Right lobe of liver (tissue), 6 donors: ENCODE measurements at regions not wholly inside any gene's neighbourhood (a gene's known extent, or its start where the extent isn't known, plus 50 kb on each side); places are given as distances from the start of the nearest gene placed in this dataset.

Source experiments
- ATAC-seq, 4 donors: fragments of 200-7000 bp; cut with Tn5 transposase; one replicate each; pipeline ENCODE4 v1.9.1; 2020; ENCODE audit warnings: mild to moderate bottlenecking in 4 of 4, moderate library complexity in 4 of 4
- DNase-seq, 3 donors: peaks; one replicate each; pipeline ENCODE4 v3.0.0-alpha.2; 2020
- H3K27ac ChIP-seq, 3 donors: fragments of 200-600 bp; one replicate each; pipeline ENCODE4 v1.8.0; 2022
- H3K27me3 ChIP-seq, 2 donors: fragments of 200-600 bp; one replicate each; pipeline ENCODE4 v1.8.0; 2022
- H3K36me3 ChIP-seq, 4 donors: fragments of 200-600 bp; sonication (generic) in 1 of 4; one replicate each; pipeline versions ENCODE4 v1.5.1 to v1.8.0; 2017 to 2022; ENCODE audit warnings: control low read depth in 1 of 4
- H3K4me1 ChIP-seq, 4 donors: fragments of 200-600 bp; sonication (generic) in 1 of 4; one replicate each; pipeline versions ENCODE4 v1.5.1 to v1.8.0; 2017 to 2022; ENCODE audit warnings: control low read depth in 1 of 4
- H3K4me3 ChIP-seq, 3 donors: fragments of 200-600 bp; one replicate each; pipeline ENCODE4 v1.8.0; 2022
- H3K9me3 ChIP-seq, 4 donors: fragments of 200-600 bp; sonication (generic) in 1 of 4; one replicate each; pipeline versions ENCODE4 v1.5.1 to v1.8.0; 2017 to 2022; ENCODE audit warnings: control low read depth in 1 of 4
- CTCF ChIP-seq, 4 donors: fragments of 200-600 bp in 3 of 4; fragments of 450-650 bp in 1 of 4; IDR thresholded peaks; one replicate each; pipeline versions ENCODE4 v1.5.1 to v1.8.0; 2016 to 2022; ENCODE audit warnings: antibody characterized with exemption in 4 of 4, mild to moderate bottlenecking in 2 of 4
- POLR2A ChIP-seq: fragments of 450-650 bp; IDR thresholded peaks from one replicate; pipeline ENCODE4 v1.6.1; 2017; ENCODE audit warnings: antibody characterized with exemption, mild to moderate bottlenecking
- WGBS: methylation state at CpG from one replicate; pipeline ENCODE4 v1.1.6; 2018; ENCODE audit warnings: low coverage, low lambda C conversion rate; ENCODE audit not compliant: insufficient coverage; ENCODE audit errors: missing lambda C conversion rate; 5-methylcytosine and 5-hydroxymethylcytosine counted together
- intact Hi-C, 2 donors: fragments of 100-400 bp; cut with DNase I; formaldehyde crosslinking; loops; one replicate each; pipeline versions ENCODE4 v1.11.2 to v1.14.1; 2022
- donor health status: DM: no; HTN: yes; CAD: no.
- donor health status: DM: no; HTN: no; CAD: no.
- donor health status: DM: no; HTN: no; CAD: no.
- donor health status: DM: no; HTN: yes; CAD: no.
- donor health status: DM: no; HTN: yes; CAD: no.

GRCh38 chr15:95995375-95996168 lies 334.9 kb upstream of the NR2F2 start:
- intact Hi-C loops: no loop called here
- Histone ChIP-seq H3K27ac (no peak overlapping the region), H3K4me3 (no peak overlapping the region), H3K4me1 (no peaks in the 10 kb centered on the region), H3K27me3 (no peaks in the 10 kb centered on the region), H3K36me3 (no peaks in the 10 kb centered on the region), H3K9me3 (no peaks in the 10 kb centered on the region)
- TF ChIP-seq POLR2A (no peak), CTCF (IDR thresholded peaks at IDR 0.05) (no peak)
- 76% methylated on average over 5 of the region's 5 CpGs for WGBS
- ATAC-seq (no peak), DNase-seq (no peak)

GRCh38 chr15:95996494-95996893 lies 334.0 kb upstream of the NR2F2 start:
- H3K36me3 ChIP-seq: no peaks in the 10 kb centered on the region
- ATAC-seq (no peak), DNase-seq (no peak)
- no peak overlapping the region for H3K4me3 ChIP-seq
- no peaks in the 10 kb centered on the region for H3K27me3 ChIP-seq
- no peak overlapping the region for H3K27ac ChIP-seq
- no peak for TF ChIP-seq POLR2A
- no peak for TF ChIP-seq CTCF (IDR thresholded peaks at IDR 0.05)
- no peaks in the 10 kb centered on the region for H3K9me3 ChIP-seq
- no peaks in the 10 kb centered on the region for H3K4me1 ChIP-seq
- intact Hi-C loops: no loop called here
- WGBS: 31% methylated on average over 4 of the region's 4 CpGs

- no peak for TF ChIP-seq POLR2A
- no peak for TF ChIP-seq CTCF (IDR thresholded peaks at IDR 0.05)
- Histone ChIP-seq H3K9me3 (no peaks in the 10 kb centered on the region), H3K4me1 (no peaks in the 10 kb centered on the region), H3K27me3 (no peaks in the 10 kb centered on the region), H3K36me3 (no peaks in the 10 kb centered on the region), H3K27ac (no peak overlapping the region), H3K4me3 (no peak overlapping the region)
- DNase-seq (no peak), ATAC-seq (no peak)
- intact Hi-C loops: no loop called here
- WGBS: 71% methylated on average over 2 of the region's 4 CpGs
These were observed 331.6 kb upstream of the NR2F2 start for GRCh38 chr15:95998935-95999334.

GRCh38 chr15:96002890-96003859 lies 327.3 kb upstream of the NR2F2 start:
- no peak for ATAC-seq
- intact Hi-C loops: no loop called here
- no peaks in the 10 kb centered on the region for H3K27me3 ChIP-seq
- no peak for TF ChIP-seq CTCF (IDR thresholded peaks at IDR 0.05)
- no peak for TF ChIP-seq POLR2A
- H3K9me3 ChIP-seq: no peaks in the 10 kb centered on the region
- H3K36me3 ChIP-seq: no peaks in the 10 kb centered on the region
- 84% methylated on average over 5 of the region's 5 CpGs for WGBS
- no peaks in the 10 kb centered on the region for H3K4me1 ChIP-seq
- DNase-seq: no peak
- H3K4me3 ChIP-seq: no peak overlapping the region
- no peak overlapping the region for H3K27ac ChIP-seq
